ENCODE measurements at regions not wholly inside any gene's neighbourhood (a gene's known extent, or its start where the extent isn't known, plus 50 kb on each side); places are given as distances from the start of the nearest gene placed in this dataset.
A peak's percentile ranks its signal among the peaks of the same experiment; 100 is the strongest.

DNA sequence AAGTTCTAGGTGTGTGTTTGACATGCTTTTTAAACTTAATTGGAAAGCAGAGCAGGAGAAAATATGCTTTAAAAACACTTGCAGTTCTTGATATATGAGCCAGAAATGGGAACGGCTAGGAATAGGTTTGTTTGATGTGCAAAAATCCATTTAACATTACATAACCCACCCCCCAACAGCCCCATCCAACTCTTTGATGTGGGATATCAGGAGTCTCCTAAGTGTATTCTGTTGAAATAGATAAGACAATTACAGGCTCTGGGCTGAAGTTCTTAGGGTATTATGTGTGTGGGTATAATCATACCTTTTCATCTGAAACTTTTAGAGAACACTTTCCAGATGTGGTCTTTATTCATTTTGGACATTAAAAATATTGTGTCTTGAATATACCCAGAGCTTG is 240.4 kb upstream of the CSNK1A1L start:
- POLR2A ChIA-PET = no interaction called here

GRCh38 chr13:37345391-37345790 is 239.9 kb upstream of the CSNK1A1L start:
- H3K27ac ChIP-seq (ENCODE audit: extremely low read depth, low read depth, low read length) = no peak overlapping the region
- H3K9me3 ChIP-seq (ENCODE audit: control insufficient read depth, insufficient read depth, low read depth, low read length) = no peaks in the 10 kb centered on the region
- TF ChIP-seq ZNF174 (tag by site-specific recombination; IDR thresholded peaks at IDR 0.05) (no peak), ZBTB7A (tag by site-specific recombination; IDR thresholded peaks at IDR 0.05; ENCODE audit: low read depth) (no peak), WT1 (tag by site-specific recombination; IDR thresholded peaks at IDR 0.05) (no peak), ZBTB8A (tag by site-specific recombination; IDR thresholded peaks at IDR 0.05) (no peak), SETDB1 (IDR thresholded peaks at IDR 0.05; ENCODE audit: insufficient read length, low read length) (no peak), ZNF133 (tag by site-specific recombination; IDR thresholded peaks at IDR 0.05) (no peak)
- TF ChIP-seq, protein P1, sequence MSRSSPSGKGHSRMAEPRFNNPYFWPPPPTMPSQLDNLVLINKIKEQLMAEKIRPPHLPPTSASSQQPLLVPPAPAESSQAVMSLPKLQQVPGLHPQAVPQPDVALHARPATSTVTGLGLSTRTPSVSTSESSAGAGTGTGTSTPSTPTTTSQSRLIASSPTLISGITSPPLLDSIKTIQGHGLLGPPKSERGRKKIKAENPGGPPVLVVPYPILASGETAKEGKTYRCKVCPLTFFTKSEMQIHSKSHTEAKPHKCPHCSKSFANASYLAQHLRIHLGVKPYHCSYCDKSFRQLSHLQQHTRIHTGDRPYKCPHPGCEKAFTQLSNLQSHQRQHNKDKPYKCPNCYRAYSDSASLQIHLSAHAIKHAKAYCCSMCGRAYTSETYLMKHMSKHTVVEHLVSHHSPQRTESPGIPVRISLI (tag by site-specific recombination; IDR thresholded peaks at IDR 0.05) = no peak
- TF ChIP-seq, protein P2, sequence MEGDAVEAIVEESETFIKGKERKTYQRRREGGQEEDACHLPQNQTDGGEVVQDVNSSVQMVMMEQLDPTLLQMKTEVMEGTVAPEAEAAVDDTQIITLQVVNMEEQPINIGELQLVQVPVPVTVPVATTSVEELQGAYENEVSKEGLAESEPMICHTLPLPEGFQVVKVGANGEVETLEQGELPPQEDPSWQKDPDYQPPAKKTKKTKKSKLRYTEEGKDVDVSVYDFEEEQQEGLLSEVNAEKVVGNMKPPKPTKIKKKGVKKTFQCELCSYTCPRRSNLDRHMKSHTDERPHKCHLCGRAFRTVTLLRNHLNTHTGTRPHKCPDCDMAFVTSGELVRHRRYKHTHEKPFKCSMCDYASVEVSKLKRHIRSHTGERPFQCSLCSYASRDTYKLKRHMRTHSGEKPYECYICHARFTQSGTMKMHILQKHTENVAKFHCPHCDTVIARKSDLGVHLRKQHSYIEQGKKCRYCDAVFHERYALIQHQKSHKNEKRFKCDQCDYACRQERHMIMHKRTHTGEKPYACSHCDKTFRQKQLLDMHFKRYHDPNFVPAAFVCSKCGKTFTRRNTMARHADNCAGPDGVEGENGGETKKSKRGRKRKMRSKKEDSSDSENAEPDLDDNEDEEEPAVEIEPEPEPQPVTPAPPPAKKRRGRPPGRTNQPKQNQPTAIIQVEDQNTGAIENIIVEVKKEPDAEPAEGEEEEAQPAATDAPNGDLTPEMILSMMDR (tag by site-specific recombination; IDR thresholded peaks at IDR 0.05) = no peak
- ChIA-PET CTCF (no interaction called here), POLR2A (no interaction called here)
- H3K4me1 ChIP-seq (ENCODE audit: control insufficient read depth, insufficient read depth, low read length) = no peaks in the 10 kb centered on the region
- no peak overlapping the region for H3K4me3 ChIP-seq (ENCODE audit: low read depth, low read length)
- no peaks in the 10 kb centered on the region for H3K36me3 ChIP-seq (ENCODE audit: control insufficient read depth in 2 of 2, insufficient read depth in 1 of 2, low read length in 2 of 2)

More for the DNA sequence above, 240.4 kb upstream of the CSNK1A1L start:
- no peaks in the 10 kb centered on the region for H3K36me3 ChIP-seq (ENCODE audit: control insufficient read depth in 2 of 2, insufficient read depth in 1 of 2, low read length in 2 of 2)
- TF ChIP-seq TCF7L2 (IDR thresholded peaks at IDR 0.05; ENCODE audit: borderline replicate concordance, low read depth, low read length) (peak; percentile 58; the same call in 1 of the 2 replicates), ZNF23 (tag by site-specific recombination; IDR thresholded peaks at IDR 0.05; ENCODE audit: borderline replicate concordance) (no peak), ZBTB49 (tag by site-specific recombination; IDR thresholded peaks at IDR 0.05; ENCODE audit: low read depth) (no peak), ZNF560 (tag by site-specific recombination; IDR thresholded peaks at IDR 0.05; ENCODE audit: borderline replicate concordance) (no peak), ZBTB17 (tag by site-specific recombination; IDR thresholded peaks at IDR 0.05) (no peak)
- CTCF ChIA-PET = no interaction called here
- no peak overlapping the region for H3K4me3 ChIP-seq (ENCODE audit: low read depth, low read length)
- no peaks in the 10 kb centered on the region for H3K4me1 ChIP-seq (ENCODE audit: control insufficient read depth, insufficient read depth, low read length)
- H3K9me3 ChIP-seq (ENCODE audit: control insufficient read depth, insufficient read depth, low read depth, low read length) = no peaks in the 10 kb centered on the region
- no peak overlapping the region for H3K27ac ChIP-seq (ENCODE audit: extremely low read depth, low read depth, low read length)

DNA sequence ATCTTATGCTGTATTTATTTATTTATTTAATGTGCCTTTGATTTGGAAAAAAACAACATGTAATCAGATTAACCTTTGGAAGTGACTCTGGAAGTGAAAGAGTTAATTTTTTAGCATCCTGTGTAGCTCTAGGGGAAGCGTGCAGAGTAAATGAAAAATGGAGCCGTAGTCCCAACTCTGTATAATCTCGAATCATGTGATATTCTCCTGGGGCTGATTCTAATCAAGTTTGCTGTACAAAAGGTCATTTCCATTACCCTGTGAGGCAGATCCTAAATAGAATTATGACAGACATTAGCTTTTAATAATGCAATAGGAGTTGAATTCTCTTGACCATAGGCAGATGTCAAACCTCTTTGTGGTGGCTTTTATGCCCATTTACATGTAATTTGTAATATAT is 238.6 kb upstream of the CSNK1A1L start:
- CTCF ChIA-PET = interaction anchor here (0.6 kb wide), 1 partner anchor 26 kb away, joined by 3 read pairs; no protein-coding TSS in a partner anchor
- POLR2A ChIA-PET = no interaction called here
- Histone ChIP-seq H3K9me3 (ENCODE audit: control insufficient read depth, insufficient read depth, low read depth, low read length) (no peaks in the 10 kb centered on the region), H3K36me3 (ENCODE audit: control insufficient read depth in 2 of 2, insufficient read depth in 1 of 2, low read length in 2 of 2) (no peaks in the 10 kb centered on the region), H3K4me3 (ENCODE audit: low read depth, low read length) (no peak overlapping the region), H3K27ac (ENCODE audit: extremely low read depth, low read depth, low read length) (no peak overlapping the region), H3K4me1 (ENCODE audit: control insufficient read depth, insufficient read depth, low read length) (no peaks in the 10 kb centered on the region)
- TF ChIP-seq HOXD13 (CRISPR knock-in tag; IDR thresholded peaks at IDR 0.05; ENCODE audit: borderline replicate concordance) = no peak
- TF ChIP-seq, protein P3, sequence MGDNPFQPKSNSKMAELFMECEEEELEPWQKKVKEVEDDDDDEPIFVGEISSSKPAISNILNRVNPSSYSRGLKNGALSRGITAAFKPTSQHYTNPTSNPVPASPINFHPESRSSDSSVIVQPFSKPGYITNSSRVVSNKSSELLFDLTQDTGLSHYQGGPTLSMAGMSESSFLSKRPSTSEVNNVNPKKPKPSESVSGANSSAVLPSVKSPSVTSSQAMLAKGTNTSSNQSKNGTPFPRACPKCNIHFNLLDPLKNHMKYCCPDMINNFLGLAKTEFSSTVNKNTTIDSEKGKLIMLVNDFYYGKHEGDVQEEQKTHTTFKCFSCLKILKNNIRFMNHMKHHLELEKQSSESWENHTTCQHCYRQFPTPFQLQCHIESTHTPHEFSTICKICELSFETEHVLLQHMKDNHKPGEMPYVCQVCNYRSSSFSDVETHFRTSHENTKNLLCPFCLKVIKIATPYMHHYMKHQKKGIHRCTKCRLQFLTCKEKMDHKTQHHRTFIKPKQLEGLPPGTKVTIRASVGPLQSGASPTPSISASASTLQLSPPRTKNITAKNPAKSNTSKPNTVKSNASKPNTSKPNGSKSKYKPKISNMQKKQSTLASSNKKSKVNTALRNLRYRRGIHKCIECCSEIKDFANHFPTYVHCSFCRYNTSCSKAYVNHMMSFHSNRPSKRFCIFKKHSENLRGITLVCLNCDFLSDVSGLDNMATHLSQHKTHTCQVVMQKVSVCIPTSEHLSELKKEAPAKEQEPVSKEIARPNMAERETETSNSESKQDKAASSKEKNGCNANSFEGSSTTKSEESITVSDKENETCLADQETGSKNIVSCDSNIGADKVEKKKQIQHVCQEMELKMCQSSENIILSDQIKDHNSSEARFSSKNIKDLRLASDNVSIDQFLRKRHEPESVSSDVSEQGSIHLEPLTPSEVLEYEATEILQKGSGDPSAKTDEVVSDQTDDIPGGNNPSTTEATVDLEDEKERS (tag by site-specific recombination; IDR thresholded peaks at IDR 0.05) = no peak
- TF ChIP-seq ZNF449 (tag by site-specific recombination; IDR thresholded peaks at IDR 0.05) = no peak
- TF ChIP-seq ZNF2 (tag by site-specific recombination; IDR thresholded peaks at IDR 0.05) = no peak
- TF ChIP-seq, protein P4, sequence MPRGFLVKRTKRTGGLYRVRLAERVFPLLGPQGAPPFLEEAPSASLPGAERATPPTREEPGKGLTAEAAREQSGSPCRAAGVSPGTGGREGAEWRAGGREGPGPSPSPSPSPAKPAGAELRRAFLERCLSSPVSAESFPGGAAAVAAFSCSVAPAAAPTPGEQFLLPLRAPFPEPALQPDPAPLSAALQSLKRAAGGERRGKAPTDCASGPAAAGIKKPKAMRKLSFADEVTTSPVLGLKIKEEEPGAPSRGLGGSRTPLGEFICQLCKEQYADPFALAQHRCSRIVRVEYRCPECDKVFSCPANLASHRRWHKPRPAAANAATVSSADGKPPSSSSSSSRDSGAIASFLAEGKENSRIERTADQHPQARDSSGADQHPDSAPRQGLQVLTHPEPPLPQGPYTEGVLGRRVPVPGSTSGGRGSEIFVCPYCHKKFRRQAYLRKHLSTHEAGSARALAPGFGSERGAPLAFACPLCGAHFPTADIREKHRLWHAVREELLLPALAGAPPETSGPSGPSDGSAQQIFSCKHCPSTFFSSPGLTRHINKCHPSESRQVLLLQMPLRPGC (tag by site-specific recombination; IDR thresholded peaks at IDR 0.05) = no peak

All from HEK293 (cell line).